ENCODE measurements at regions not wholly inside any gene's neighbourhood (a gene's known extent, or its start where the extent isn't known, plus 50 kb on each side); places are given as distances from the start of the nearest gene placed in this dataset.
A peak's percentile ranks its signal among the peaks of the same experiment; 100 is the strongest.

- ATAC-seq (no peak), DNase-seq (no peak)
- Mint-ChIP-seq H3K27ac (no peak overlapping the region), H3K9me3 (no peaks in the 10 kb centered on the region), H3K27me3 (peaks cover 9% of the 10 kb centered on the region), H3K4me1 (no peaks in the 10 kb centered on the region), H3K4me3 (no peak overlapping the region)
Measured at GRCh38 chr18:72692086-72692485, 147.9 kb upstream of the CBLN2 start.

GRCh38 chr18:72687736-72688135, 143.6 kb upstream of the CBLN2 start:
- Mint-ChIP-seq H3K9me3 (no peaks in the 10 kb centered on the region), H3K27me3 (peaks cover 4% of the 10 kb centered on the region), H3K4me3 (no peak overlapping the region), H3K4me1 (no peaks in the 10 kb centered on the region), H3K27ac (no peak overlapping the region)
- no peak for ATAC-seq
- no peak for DNase-seq

- peaks cover 11% of the 10 kb centered on the region for H3K27me3 Mint-ChIP-seq
- H3K27ac Mint-ChIP-seq = peak overlapping the region in 1 of 2 donors; percentile 53
- ATAC-seq (no peak), DNase-seq (no peak)
- H3K4me1 Mint-ChIP-seq = no peaks in the 10 kb centered on the region
- no peaks in the 10 kb centered on the region for H3K9me3 Mint-ChIP-seq
- no peak overlapping the region for H3K4me3 Mint-ChIP-seq
Measured at GRCh38 chr18:72675394-72675793, 131.3 kb upstream of the CBLN2 start.

- ATAC-seq (no peak), DNase-seq (no peak)
- no peak overlapping the region for H3K4me3 Mint-ChIP-seq
- H3K4me1 Mint-ChIP-seq = no peaks in the 10 kb centered on the region
- no peak overlapping the region for H3K27ac Mint-ChIP-seq
- no peaks in the 10 kb centered on the region for H3K9me3 Mint-ChIP-seq
- H3K27me3 Mint-ChIP-seq = peaks cover 11% of the 10 kb centered on the region
Measured at GRCh38 chr18:72674710-72675109, 130.6 kb upstream of the CBLN2 start.

- DNase-seq (no peak), ATAC-seq (no peak)
- Mint-ChIP-seq H3K4me3 (no peak overlapping the region), H3K4me1 (no peaks in the 10 kb centered on the region), H3K9me3 (no peaks in the 10 kb centered on the region), H3K27me3 (peaks cover 11% of the 10 kb centered on the region), H3K27ac (no peak overlapping the region)
Measured at GRCh38 chr18:72673242-72673641, 129.1 kb upstream of the CBLN2 start.

- no peaks in the 10 kb centered on the region for H3K4me1 Mint-ChIP-seq
- peak in 1 of 2 donors; percentile 2 for DNase-seq
Measured at GRCh38 chr18:72672364-72673184, 128.4 kb upstream of the CBLN2 start.

GRCh38 chr18:72667932-72668331, 123.8 kb upstream of the CBLN2 start:
- H3K4me3 Mint-ChIP-seq = no peak overlapping the region
- peaks cover 6% of the 10 kb centered on the region for H3K27me3 Mint-ChIP-seq
- ATAC-seq = peak; percentile 35
- no peak for DNase-seq
- H3K9me3 Mint-ChIP-seq = peaks cover 0 to 6% of the 10 kb centered on the region in 2 donors
- no peaks in the 10 kb centered on the region for H3K4me1 Mint-ChIP-seq
- H3K27ac Mint-ChIP-seq = no peak overlapping the region

More at GRCh38 chr18:72672364-72673184, 128.4 kb upstream of the CBLN2 start:
- Mint-ChIP-seq H3K27ac (no peak overlapping the region), H3K27me3 (peaks cover 11% of the 10 kb centered on the region), H3K4me3 (no peak overlapping the region), H3K9me3 (no peaks in the 10 kb centered on the region)
- ATAC-seq = no peak

GRCh38 chr18:72652990-72653593, 109.0 kb upstream of the CBLN2 start:
- peaks cover 0 to 4% of the 10 kb centered on the region in 2 donors for H3K9me3 Mint-ChIP-seq
- no peak overlapping the region for H3K4me3 Mint-ChIP-seq
- DNase-seq (peak; percentile 25 to 29), ATAC-seq (peak; percentile 62)
- no peaks in the 10 kb centered on the region for H3K27me3 Mint-ChIP-seq
- H3K4me1 Mint-ChIP-seq = no peaks in the 10 kb centered on the region
- H3K27ac Mint-ChIP-seq = no peak overlapping the region

- no peaks in the 10 kb centered on the region for H3K27me3 Mint-ChIP-seq
- H3K4me1 Mint-ChIP-seq = no peaks in the 10 kb centered on the region
- ATAC-seq (no peak), DNase-seq (no peak)
- H3K4me3 Mint-ChIP-seq = no peak overlapping the region
- H3K9me3 Mint-ChIP-seq = peaks cover 0 to 4% of the 10 kb centered on the region in 2 donors
- H3K27ac Mint-ChIP-seq = peak overlapping the region in 1 of 2 donors; percentile 59
Measured at GRCh38 chr18:72651033-72651432, 106.9 kb upstream of the CBLN2 start.

GRCh38 chr18:72648481-72648960, 104.4 kb upstream of the CBLN2 start:
- H3K4me1 Mint-ChIP-seq = no peaks in the 10 kb centered on the region
- H3K4me3 Mint-ChIP-seq = no peak overlapping the region
- ATAC-seq (no peak), DNase-seq (no peak)
- H3K27me3 Mint-ChIP-seq = no peaks in the 10 kb centered on the region
- H3K9me3 Mint-ChIP-seq = no peaks in the 10 kb centered on the region
- H3K27ac Mint-ChIP-seq = no peak overlapping the region

GRCh38 chr18:72648079-72648478, 103.9 kb upstream of the CBLN2 start:
- Mint-ChIP-seq H3K9me3 (no peaks in the 10 kb centered on the region), H3K4me1 (no peaks in the 10 kb centered on the region), H3K4me3 (no peak overlapping the region), H3K27ac (no peak overlapping the region), H3K27me3 (no peaks in the 10 kb centered on the region)
- DNase-seq (no peak), ATAC-seq (no peak)

GRCh38 chr18:72640557-72640956, 96.4 kb upstream of the CBLN2 start:
- Mint-ChIP-seq H3K4me1 (no peaks in the 10 kb centered on the region), H3K4me3 (no peak overlapping the region), H3K27me3 (no peaks in the 10 kb centered on the region), H3K27ac (no peak overlapping the region), H3K9me3 (no peaks in the 10 kb centered on the region)
- DNase-seq (no peak), ATAC-seq (no peak)

- H3K27ac Mint-ChIP-seq = no peak overlapping the region
Measured at GRCh38 chr18:72638376-72638775, 94.2 kb upstream of the CBLN2 start.

GRCh38 chr18:72637721-72638120, 93.6 kb upstream of the CBLN2 start:
- Mint-ChIP-seq H3K27me3 (no peaks in the 10 kb centered on the region), H3K4me1 (no peaks in the 10 kb centered on the region), H3K4me3 (no peak overlapping the region), H3K27ac (no peak overlapping the region), H3K9me3 (no peaks in the 10 kb centered on the region)
- DNase-seq (no peak), ATAC-seq (no peak)

More at GRCh38 chr18:72638376-72638775, 94.2 kb upstream of the CBLN2 start:
- H3K4me1 Mint-ChIP-seq = no peaks in the 10 kb centered on the region
- H3K27me3 Mint-ChIP-seq = no peaks in the 10 kb centered on the region
- no peak for ATAC-seq
- H3K4me3 Mint-ChIP-seq = no peak overlapping the region
- DNase-seq = no peak
- no peaks in the 10 kb centered on the region for H3K9me3 Mint-ChIP-seq

- Mint-ChIP-seq H3K4me1 (no peaks in the 10 kb centered on the region), H3K27me3 (no peaks in the 10 kb centered on the region), H3K9me3 (no peaks in the 10 kb centered on the region), H3K4me3 (no peak overlapping the region), H3K27ac (no peak overlapping the region)
- DNase-seq (no peak), ATAC-seq (no peak)
Measured at GRCh38 chr18:72637299-72637698, 93.2 kb upstream of the CBLN2 start.

- no peaks in the 10 kb centered on the region for H3K9me3 Mint-ChIP-seq
- DNase-seq (no peak), ATAC-seq (no peak)
- no peak overlapping the region for H3K4me3 Mint-ChIP-seq
- H3K27ac Mint-ChIP-seq = no peak overlapping the region
- no peaks in the 10 kb centered on the region for H3K27me3 Mint-ChIP-seq
- no peaks in the 10 kb centered on the region for H3K4me1 Mint-ChIP-seq
Measured at GRCh38 chr18:72636611-72637010, 92.5 kb upstream of the CBLN2 start.
